ENCODE measurements at regions not wholly inside any gene's neighbourhood (a gene's known extent, or its start where the extent isn't known, plus 50 kb on each side); places are given as distances from the start of the nearest gene placed in this dataset.

DNA sequence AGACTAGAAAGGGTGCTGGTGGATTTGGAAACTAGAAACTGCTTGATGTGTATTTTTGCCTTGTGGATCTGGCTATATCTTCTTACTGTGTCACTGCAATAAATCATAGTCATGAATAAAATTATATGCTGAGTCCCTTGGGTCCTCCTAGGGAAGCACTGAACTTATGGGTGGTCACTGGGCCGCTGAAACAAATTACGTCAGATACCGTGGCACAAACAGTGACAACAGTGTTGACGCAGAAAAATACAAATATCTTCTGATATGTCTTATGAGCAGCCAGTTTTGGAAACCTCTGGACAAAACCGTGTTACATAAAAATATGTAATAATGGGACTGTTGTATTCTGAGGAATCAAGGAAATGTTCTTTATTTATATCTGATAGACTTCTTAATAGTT lies 260.1 kb upstream of the SORCS1 start:
- H4K91ac ChIP-seq (ENCODE audit: insufficient read depth, low read depth, low read length) = no peak overlapping the region
- in situ Hi-C loops (cut with MboI; ENCODE audit: low sequenced_read_pairs) = no loop called here
- no peak overlapping the region for H3K27ac ChIP-seq (ENCODE audit: insufficient read depth, low read length)
- POLR2A ChIA-PET (ENCODE audit: unreplicated experiment) = no interaction called here
- DNase-seq (no peak), ATAC-seq (ENCODE audit: low read depth) (no peak)
- no peaks in the 10 kb centered on the region for H3K36me3 ChIP-seq (ENCODE audit: control insufficient read depth, insufficient read depth, low read length)
- no peak overlapping the region for H2BK120ac ChIP-seq (ENCODE audit: low read depth, low read length)
- CTCF ChIA-PET = no interaction called here
- no peak overlapping the region for H3K4me3 ChIP-seq (ENCODE audit: insufficient read depth, low read depth, low read length)
- no peak overlapping the region for H2AFZ ChIP-seq (replicated peaks; ENCODE audit: low read length, poor library complexity)
- no peak overlapping the region for H2AK9ac ChIP-seq (replicated peaks; ENCODE audit: low read depth, low read length, poor library complexity)
- no peaks in the 10 kb centered on the region for H3K27me3 ChIP-seq (ENCODE audit: control insufficient read depth, insufficient read depth, low read length)
- H3K4ac ChIP-seq (ENCODE audit: low read depth, low read length) = no peak overlapping the region
- no peak overlapping the region for H4K5ac ChIP-seq (ENCODE audit: low read depth, low read length)
- no peaks in the 10 kb centered on the region for H3K4me1 ChIP-seq (ENCODE audit: control insufficient read depth, insufficient read depth, low read length)
- H3K4me2 ChIP-seq (ENCODE audit: low read depth, low read length) = no peak overlapping the region
- H2AK5ac ChIP-seq (ENCODE audit: low read depth, low read length) = no peak overlapping the region
- H3K56ac ChIP-seq (ENCODE audit: extremely low read depth, insufficient read depth, low read length) = no peak overlapping the region
- dilution Hi-C loops (cut with HindIII; ENCODE audit: low sequenced_read_pairs, unreplicated experiment) = no loop called here
- H3K18ac ChIP-seq (ENCODE audit: low read depth, low read length) = no peak overlapping the region
- TF ChIP-seq RCOR1 (IDR thresholded peaks at IDR 0.05; ENCODE audit: insufficient replicate concordance, low read length) (no peak), SMC3 (IDR thresholded peaks at IDR 0.05; ENCODE audit: low read depth, low read length) (no peak), CHD1 (IDR thresholded peaks at IDR 0.05; ENCODE audit: low read depth, low read length) (no peak), FOS (IDR thresholded peaks at IDR 0.05; ENCODE audit: low read depth, low read length) (no peak), MXI1 (IDR thresholded peaks at IDR 0.05; ENCODE audit: borderline replicate concordance, low read depth, low read length) (no peak), CEBPB (IDR thresholded peaks at IDR 0.05; ENCODE audit: low read depth, low read length) (no peak), RFX5 (IDR thresholded peaks at IDR 0.05; ENCODE audit: low read depth, low read length) (no peak), NFE2L2 (IDR thresholded peaks at IDR 0.05; ENCODE audit: low read depth, low read length) (no peak), POLR2A (IDR thresholded peaks at IDR 0.05; ENCODE audit: low read depth, low read length) (no peak), RAD21 (IDR thresholded peaks at IDR 0.05; ENCODE audit: low read length) (no peak), BHLHE40 (IDR thresholded peaks at IDR 0.05; ENCODE audit: low read depth, low read length) (no peak), MAFK (IDR thresholded peaks at IDR 0.05; ENCODE audit: low read depth, low read length) (no peak), MAZ (IDR thresholded peaks at IDR 0.05; ENCODE audit: borderline replicate concordance, low read depth, low read length) (no peak)
- TF ChIP-seq, protein P1, sequence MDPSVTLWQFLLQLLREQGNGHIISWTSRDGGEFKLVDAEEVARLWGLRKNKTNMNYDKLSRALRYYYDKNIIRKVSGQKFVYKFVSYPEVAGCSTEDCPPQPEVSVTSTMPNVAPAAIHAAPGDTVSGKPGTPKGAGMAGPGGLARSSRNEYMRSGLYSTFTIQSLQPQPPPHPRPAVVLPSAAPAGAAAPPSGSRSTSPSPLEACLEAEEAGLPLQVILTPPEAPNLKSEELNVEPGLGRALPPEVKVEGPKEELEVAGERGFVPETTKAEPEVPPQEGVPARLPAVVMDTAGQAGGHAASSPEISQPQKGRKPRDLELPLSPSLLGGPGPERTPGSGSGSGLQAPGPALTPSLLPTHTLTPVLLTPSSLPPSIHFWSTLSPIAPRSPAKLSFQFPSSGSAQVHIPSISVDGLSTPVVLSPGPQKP (IDR thresholded peaks at IDR 0.05; ENCODE audit: borderline replicate concordance, low read depth, low read length) = no peak
- TF ChIP-seq, protein P2, sequence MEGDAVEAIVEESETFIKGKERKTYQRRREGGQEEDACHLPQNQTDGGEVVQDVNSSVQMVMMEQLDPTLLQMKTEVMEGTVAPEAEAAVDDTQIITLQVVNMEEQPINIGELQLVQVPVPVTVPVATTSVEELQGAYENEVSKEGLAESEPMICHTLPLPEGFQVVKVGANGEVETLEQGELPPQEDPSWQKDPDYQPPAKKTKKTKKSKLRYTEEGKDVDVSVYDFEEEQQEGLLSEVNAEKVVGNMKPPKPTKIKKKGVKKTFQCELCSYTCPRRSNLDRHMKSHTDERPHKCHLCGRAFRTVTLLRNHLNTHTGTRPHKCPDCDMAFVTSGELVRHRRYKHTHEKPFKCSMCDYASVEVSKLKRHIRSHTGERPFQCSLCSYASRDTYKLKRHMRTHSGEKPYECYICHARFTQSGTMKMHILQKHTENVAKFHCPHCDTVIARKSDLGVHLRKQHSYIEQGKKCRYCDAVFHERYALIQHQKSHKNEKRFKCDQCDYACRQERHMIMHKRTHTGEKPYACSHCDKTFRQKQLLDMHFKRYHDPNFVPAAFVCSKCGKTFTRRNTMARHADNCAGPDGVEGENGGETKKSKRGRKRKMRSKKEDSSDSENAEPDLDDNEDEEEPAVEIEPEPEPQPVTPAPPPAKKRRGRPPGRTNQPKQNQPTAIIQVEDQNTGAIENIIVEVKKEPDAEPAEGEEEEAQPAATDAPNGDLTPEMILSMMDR (conservative IDR thresholded peaks at IDR 0.05; ENCODE audit: low read depth, low read length) = no peak
- TF ChIP-seq, protein P3, sequence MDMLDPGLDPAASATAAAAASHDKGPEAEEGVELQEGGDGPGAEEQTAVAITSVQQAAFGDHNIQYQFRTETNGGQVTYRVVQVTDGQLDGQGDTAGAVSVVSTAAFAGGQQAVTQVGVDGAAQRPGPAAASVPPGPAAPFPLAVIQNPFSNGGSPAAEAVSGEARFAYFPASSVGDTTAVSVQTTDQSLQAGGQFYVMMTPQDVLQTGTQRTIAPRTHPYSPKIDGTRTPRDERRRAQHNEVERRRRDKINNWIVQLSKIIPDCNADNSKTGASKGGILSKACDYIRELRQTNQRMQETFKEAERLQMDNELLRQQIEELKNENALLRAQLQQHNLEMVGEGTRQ (IDR thresholded peaks at IDR 0.05; ENCODE audit: low read depth, low read length) = no peak
- H2BK5ac ChIP-seq (ENCODE audit: low read depth, low read length, poor library complexity, severe bottlenecking) = no peak overlapping the region
- no peak overlapping the region for H2BK15ac ChIP-seq (ENCODE audit: low read depth, low read length)
- H3K9me3 ChIP-seq (ENCODE audit: control insufficient read depth, insufficient read depth, low read length) = peaks cover 4% of the 10 kb centered on the region; the same call in 1 of the 2 replicates
- no peak overlapping the region for H2BK20ac ChIP-seq (ENCODE audit: low read depth, low read length)
- H3K23ac ChIP-seq (ENCODE audit: low read depth, low read length) = no peak overlapping the region
- H3K79me1 ChIP-seq (ENCODE audit: low read depth in 1 of 2, low read length in 2 of 2) = no peaks in the 10 kb centered on the region
- 20% methylated on average over 1 of the region's 5 CpGs; no CpG with 5 or more reads in 1 of the 2 experiments for WGBS, 2 experiments (ENCODE audit: extremely low coverage in 2 of 2, insufficient read length in 1 of 2)
- no peak overlapping the region for H3K14ac ChIP-seq (replicated peaks; ENCODE audit: low read depth, low read length)
- no peak overlapping the region for H4K8ac ChIP-seq (ENCODE audit: low read depth in 2 of 2, low read length in 2 of 2)
- no TSS peak for BruUV-seq (replicated peaks)
- intact Hi-C loops (cut with micrococcal nuclease) = no loop called here
- H3K9ac ChIP-seq (ENCODE audit: low read depth, low read length) = no peak overlapping the region
- H4K20me1 ChIP-seq (ENCODE audit: insufficient read depth, low read length) = no peaks in the 10 kb centered on the region
- no peaks in the 10 kb centered on the region for H3K9me1 ChIP-seq (ENCODE audit: insufficient read depth, low read length)

All from IMR-90 (cell line).